GM19238 (cell line): ENCODE measurements at regions not wholly inside any gene's neighbourhood (a gene's known extent, or its start where the extent isn't known, plus 50 kb on each side); places are given as distances from the start of the nearest gene placed in this dataset.

ENCODE experiments used
- DNase-seq: peaks from one replicate; pipeline ENCODE4 v3.0.0; 2011; ENCODE audit warnings: low spot score; ENCODE audit not compliant: insufficient read length

- DNase-seq, result no peak
Measured at GRCh38 chr1:239538239-239538988, 152.0 kb downstream of the CHRM3 start.

GRCh38 chr1:239539051-239539450 is 152.7 kb downstream of the CHRM3 start:
- no peak for DNase-seq

DNA sequence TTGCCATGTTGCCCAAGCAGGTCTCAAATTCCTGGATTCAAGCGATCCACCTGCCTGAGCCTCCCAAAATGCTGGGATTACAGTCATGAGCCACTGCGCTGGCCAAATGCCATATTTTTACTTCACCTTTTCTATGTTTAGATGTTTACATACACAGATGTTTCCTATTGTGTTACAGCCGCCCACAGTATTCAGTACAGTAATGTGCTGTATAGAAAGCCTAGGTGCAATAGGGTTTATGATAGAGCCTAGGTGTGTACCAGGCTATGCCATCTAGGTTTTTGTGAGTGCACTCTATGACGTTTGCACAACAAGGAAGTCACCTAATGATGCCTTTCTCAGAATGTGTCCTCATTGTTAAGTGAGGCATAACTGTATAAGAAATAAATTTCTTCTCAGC is 153.4 kb downstream of the CHRM3 start:
- DNase-seq, result no peak

DNA sequence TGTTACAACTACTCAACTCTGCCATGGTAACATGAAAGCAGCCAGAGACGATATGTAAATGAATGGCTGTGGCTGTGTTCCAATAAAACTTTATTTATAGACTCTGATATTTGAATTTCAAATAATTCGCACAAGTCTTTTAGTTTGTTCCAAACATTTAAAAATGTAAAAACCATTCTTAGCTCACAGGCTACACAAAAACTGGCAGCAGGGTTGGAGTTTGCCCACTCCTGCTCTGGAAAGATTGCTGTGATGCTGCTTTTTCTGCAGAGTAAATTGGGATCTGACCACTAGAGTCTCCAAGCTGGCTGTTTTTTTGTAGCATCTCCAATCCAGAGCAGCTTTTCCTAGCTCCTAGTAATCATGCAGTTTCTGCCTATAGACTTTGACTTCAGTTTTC is 157.5 kb downstream of the CHRM3 start:
- no peak for DNase-seq

- DNase-seq, result no peak
Measured at GRCh38 chr1:239545466-239545865, 159.1 kb downstream of the CHRM3 start.

DNA sequence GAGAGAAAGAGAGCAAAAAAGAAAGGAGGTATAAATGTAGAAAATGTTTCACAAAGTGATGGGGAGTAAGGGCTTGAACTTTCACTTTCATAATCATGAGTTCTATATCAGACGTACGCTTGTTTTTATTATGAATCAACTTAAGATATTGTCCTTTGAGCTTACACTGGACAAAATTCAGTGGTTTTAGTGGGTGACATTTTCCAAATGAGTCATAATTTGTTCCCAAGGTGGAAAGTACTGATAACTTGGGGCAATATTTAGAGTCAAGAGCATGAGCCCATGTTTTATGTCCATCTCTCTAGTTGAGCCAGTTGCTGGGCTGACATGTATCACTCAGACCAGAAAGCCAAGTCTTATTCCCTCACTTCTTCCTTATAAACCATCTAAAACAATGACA is 161.6 kb downstream of the CHRM3 start:
- DNase-seq, result no peak

DNA sequence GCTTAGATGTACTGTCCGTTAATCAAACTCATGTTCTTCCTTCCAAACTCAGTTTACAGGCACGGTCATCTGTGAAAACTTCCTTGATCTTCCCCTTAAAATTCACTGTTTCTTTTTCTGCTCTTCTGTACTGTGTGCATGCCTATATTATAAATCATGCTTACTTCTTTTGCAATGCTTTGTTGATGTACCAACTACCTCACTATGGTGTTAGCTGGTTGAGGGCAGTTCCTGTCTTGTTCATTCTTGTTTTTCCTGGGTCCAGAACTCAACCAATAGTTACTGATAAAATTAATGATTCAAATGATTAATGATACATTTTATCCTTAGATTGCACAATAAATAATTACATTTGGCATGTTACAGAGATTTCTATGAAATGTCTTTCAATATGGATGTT is 163.8 kb downstream of the CHRM3 start:
- no peak for DNase-seq

DNA sequence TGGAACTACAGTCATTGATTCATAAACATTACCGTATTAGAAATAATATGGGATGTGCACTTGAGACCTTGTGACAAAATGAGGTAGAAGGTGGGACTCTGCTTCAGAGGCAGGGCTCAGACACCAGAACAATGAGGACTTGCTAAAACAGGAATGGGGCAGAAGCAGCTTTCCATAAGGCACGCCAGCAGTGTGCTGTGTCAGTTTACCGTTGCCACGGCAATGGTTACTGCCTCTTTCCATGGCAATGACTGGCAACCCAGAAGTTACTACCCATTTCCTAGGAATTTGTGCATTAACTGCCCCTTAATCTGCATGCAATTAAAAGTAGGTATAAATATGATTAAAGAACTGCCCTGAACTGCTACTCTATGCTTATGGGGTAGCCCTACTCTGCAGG is 169.0 kb downstream of the CHRM3 start:
- no peak for DNase-seq

- no peak for DNase-seq
Measured at GRCh38 chr1:239558559-239558958, 172.2 kb downstream of the CHRM3 start.

DNA sequence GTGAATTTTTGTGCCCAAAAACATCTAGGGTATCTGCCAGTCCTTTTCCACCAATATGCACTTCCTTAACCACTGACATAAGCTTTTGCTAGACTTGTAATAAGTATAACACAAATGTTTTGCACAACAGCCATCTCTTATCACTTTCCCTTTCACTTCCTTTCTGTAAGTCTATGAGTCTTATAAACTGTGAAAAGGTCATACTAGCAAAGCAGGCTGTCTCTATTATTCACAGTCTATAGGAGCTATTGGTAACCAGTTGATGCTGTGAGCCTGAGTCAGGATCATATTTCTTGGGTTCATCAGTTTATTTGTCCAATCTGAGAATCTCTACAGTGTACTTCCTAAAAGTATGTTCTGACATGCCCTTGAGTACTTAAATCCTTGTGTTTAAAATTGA is 172.6 kb downstream of the CHRM3 start:
- no peak for DNase-seq

GRCh38 chr1:239560921-239561320 is 174.6 kb downstream of the CHRM3 start:
- no peak for DNase-seq

GRCh38 chr1:239562095-239562494 is 175.7 kb downstream of the CHRM3 start:
- DNase-seq, result no peak

- DNase-seq, result no peak
Measured at GRCh38 chr1:239563681-239564080, 177.3 kb downstream of the CHRM3 start.

- DNase-seq, result no peak
Measured at GRCh38 chr1:239566074-239566473, 179.7 kb downstream of the CHRM3 start.

- no peak for DNase-seq
Measured at GRCh38 chr1:239570878-239571277, 184.5 kb downstream of the CHRM3 start.

DNA sequence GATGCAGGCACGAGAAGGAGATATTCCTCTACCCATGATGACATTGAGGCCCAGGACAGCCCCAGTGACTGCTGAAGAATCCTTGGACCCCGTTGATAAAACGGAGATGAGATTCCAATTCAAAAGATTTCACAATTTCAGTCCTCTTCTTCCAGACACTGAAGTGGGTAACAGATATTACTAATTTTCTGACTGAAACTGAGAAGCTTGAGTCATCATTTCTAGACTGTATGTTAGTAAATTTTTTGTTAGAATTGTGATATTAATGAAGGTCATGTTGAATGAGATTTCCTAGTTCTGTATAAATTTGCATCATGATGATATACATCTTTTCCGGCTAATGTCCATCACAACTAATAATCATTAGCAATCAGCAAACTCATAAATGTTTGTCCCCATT is 185.8 kb downstream of the CHRM3 start:
- no peak for DNase-seq

DNA sequence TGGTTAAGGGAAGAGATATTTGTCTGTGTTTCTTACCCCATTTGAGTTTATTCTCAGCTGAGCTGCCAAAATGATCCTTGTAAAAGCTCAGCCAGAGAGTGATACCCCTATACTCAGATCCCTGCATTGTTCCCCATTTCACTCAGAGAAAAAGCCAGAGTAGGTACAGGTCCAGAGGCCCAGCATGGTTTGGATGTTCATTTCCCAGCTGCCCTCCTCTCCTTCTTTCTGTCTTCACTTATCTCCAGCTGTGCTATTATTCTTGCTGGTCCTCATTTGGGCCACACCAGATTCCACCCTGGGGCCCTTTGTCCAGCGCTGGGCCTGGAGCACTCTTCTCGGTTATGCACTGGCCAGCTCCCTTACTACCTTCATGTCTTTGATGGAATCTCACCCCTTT is 187.7 kb downstream of the CHRM3 start:
- DNase-seq, result no peak

- DNase-seq, result no peak
Measured at GRCh38 chr1:239575113-239575512, 188.7 kb downstream of the CHRM3 start.

DNA sequence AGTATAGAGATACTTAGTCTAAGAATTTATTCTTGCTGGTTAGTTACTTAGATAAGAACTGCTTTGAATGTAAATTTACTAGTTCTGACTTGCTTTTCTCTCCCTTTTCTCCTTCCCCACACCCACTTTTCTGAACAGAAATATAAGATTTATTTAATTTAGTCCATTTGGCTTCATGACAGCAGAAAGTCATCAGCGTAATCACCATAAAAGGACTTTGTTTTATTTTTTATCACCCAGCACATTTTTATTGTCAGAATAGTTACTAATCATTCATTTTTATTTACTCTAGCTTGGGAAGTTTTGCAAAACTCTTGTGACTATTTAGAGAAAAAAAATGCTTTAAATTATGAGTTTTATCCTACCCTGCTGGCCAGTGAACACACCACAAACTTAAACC is 197.2 kb downstream of the CHRM3 start:
- DNase-seq, result no peak

GRCh38 chr1:239586128-239586527 is 199.8 kb downstream of the CHRM3 start:
- no peak for DNase-seq

DNA sequence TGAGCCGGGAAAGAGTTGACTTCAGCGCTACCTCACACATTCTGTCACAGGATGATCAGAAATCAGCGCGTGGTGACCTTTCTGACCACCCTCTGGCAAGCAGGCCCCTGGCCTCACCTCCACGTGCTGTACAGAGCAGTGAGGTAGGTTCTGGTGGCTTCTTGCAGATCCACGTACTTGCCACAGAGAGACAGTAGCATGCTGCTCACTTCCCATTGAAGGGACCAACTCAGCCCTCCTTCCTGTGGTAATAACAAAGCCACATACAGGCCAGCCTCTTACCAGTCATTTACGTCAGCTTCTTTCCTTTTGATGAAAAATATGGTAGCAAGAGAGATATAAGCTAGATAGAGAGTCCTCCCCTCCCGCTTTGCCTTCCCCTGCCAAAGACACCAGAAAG is 200.7 kb downstream of the CHRM3 start:
- DNase-seq, result no peak

DNA sequence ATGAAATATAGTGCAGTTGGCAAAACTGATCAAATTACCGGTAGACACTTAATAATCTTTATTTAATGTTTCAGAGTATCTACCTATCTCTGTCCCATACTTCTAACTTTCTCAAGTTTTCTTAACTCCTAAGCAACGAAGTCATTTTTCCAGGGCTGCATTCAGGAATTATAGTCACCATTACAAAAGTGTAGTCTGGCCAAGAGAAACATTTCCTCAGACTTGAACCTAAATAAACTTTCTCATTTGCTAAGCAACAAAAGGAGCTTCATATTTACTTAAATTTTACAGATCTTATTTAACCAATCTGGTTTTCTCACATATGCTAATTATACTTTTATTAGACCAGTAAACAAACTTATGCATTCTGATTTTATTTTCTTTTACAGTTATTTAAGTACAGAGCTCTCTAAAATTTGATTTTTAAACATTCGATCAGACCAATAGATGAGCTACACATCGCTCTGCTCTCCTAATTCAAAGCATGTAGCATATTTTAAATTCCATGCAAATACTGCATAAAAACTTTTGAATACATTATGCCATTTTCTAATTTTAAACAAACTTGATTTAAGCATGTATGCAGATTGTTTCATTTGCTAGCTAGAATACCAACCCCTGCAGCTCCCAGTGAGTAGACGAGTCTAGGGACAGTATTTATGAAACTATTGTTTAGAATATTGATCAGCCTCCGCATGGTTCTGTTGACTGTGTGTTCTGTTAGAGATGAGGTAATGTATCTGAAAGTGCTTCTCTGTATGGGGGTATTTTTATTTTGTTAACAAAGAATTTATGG is 201.4 kb downstream of the CHRM3 start:
- DNase-seq, result no peak

GRCh38 chr1:239590556-239590955 is 204.2 kb downstream of the CHRM3 start:
- DNase-seq, result no peak
